GM18507 (cell line): ENCODE measurements at regions not wholly inside any gene's neighbourhood (a gene's known extent, or its start where the extent isn't known, plus 50 kb on each side); places are given as distances from the start of the nearest gene placed in this dataset.

Experiments used
- DNase-seq: peaks from one replicate; pipeline ENCODE4 v3.0.0; 2011; ENCODE audit warnings: low read depth; ENCODE audit not compliant: insufficient read length; ENCODE audit errors: extremely low spot score
- FAIRE-seq: peaks from 2 replicates; lab custom pipeline; 2011; peaks lifted over from hg19 to GRCh38; lab: Jason Lieb, UNC

- DNase-seq: no peak
- no peak for FAIRE-seq
These were observed 134.8 kb upstream of the TTC14 start for GRCh38 chr3:180467177-180467576.

GRCh38 chr3:180469149-180469548 is 132.8 kb upstream of the TTC14 start:
- FAIRE-seq (no peak), DNase-seq (no peak)

- no peak for DNase-seq
These were observed 123.3 kb upstream of the TTC14 start for GRCh38 chr3:180478695-180479094.

GRCh38 chr3:180492047-180492446 is 109.9 kb upstream of the TTC14 start:
- DNase-seq: no peak
- no peak for FAIRE-seq

More at GRCh38 chr3:180478695-180479094, 123.3 kb upstream of the TTC14 start:
- FAIRE-seq: no peak

- no peak for FAIRE-seq
- no peak for DNase-seq
These were observed 105.0 kb upstream of the TTC14 start for GRCh38 chr3:180496995-180497394.

GRCh38 chr3:180516368-180516767 is 85.6 kb upstream of the TTC14 start:
- DNase-seq (no peak), FAIRE-seq (no peak)

GRCh38 chr3:180523040-180523439 is 78.9 kb upstream of the TTC14 start:
- DNase-seq: no peak
- FAIRE-seq: no peak

GRCh38 chr3:180528843-180529242 is 73.1 kb upstream of the TTC14 start:
- no peak for FAIRE-seq

GRCh38 chr3:180529778-180530177 is 72.2 kb upstream of the TTC14 start:
- no peak for FAIRE-seq
- no peak for DNase-seq

More at GRCh38 chr3:180528843-180529242, 73.1 kb upstream of the TTC14 start:
- no peak for DNase-seq

GRCh38 chr3:180530276-180530675 is 71.7 kb upstream of the TTC14 start:
- DNase-seq: no peak
- FAIRE-seq: no peak

- no peak for FAIRE-seq
- DNase-seq: no peak
These were observed 70.4 kb upstream of the TTC14 start for GRCh38 chr3:180531303-180532278.

GRCh38 chr3:180534828-180535227 is 67.1 kb upstream of the TTC14 start:
- DNase-seq (no peak), FAIRE-seq (no peak)

GRCh38 chr3:180538493-180538892 is 63.5 kb upstream of the TTC14 start:
- no peak for FAIRE-seq

GRCh38 chr3:180543877-180544276 is 58.1 kb upstream of the TTC14 start:
- FAIRE-seq (no peak), DNase-seq (no peak)

More at GRCh38 chr3:180538493-180538892, 63.5 kb upstream of the TTC14 start:
- no peak for DNase-seq

- FAIRE-seq: no peak
- no peak for DNase-seq
These were observed 55.1 kb upstream of the TTC14 start for GRCh38 chr3:180546863-180547262.

- FAIRE-seq (no peak), DNase-seq (no peak)
These were observed 53.9 kb upstream of the TTC14 start for GRCh38 chr3:180548050-180548449.
